HG03575 (cell line): ENCODE measurements at regions not wholly inside any gene's neighbourhood (a gene's known extent, or its start where the extent isn't known, plus 50 kb on each side); places are given as distances from the start of the nearest gene placed in this dataset.
"Not testable (repeated sequence)": the region's sequence is repeated elsewhere in the genome, so short reads cannot be mapped to it uniquely, and the experiment has no call there.

Experiments
- ATAC-seq: cut with Tn5 transposase; IDR thresholded peaks from one replicate; pipeline ENCODE4 v1.9.1; 2021; ENCODE audit not compliant: unreplicated experiment, insufficient number of reproducible peaks, low FRiP score; ENCODE audit errors: extremely low read depth

GRCh38 chr19:28076628-28077027, 1136.3 kb downstream of the UQCRFS1 start:
- ATAC-seq = no peak

GRCh38 chr19:28075229-28075628, 1137.7 kb downstream of the UQCRFS1 start:
- no peak for ATAC-seq

GRCh38 chr19:28074773-28075172, 1138.2 kb downstream of the UQCRFS1 start:
- no peak for ATAC-seq

GRCh38 chr19:28067882-28068281, 1145.1 kb downstream of the UQCRFS1 start:
- ATAC-seq = no peak

- no peak for ATAC-seq
Observed at GRCh38 chr19:28066988-28067387, 1146.0 kb downstream of the UQCRFS1 start.

GRCh38 chr19:28066161-28066560, 1146.8 kb downstream of the UQCRFS1 start:
- no peak for ATAC-seq

GRCh38 chr19:28065026-28065425, 1147.9 kb downstream of the UQCRFS1 start:
- no peak for ATAC-seq

GRCh38 chr19:28063702-28064101, 1149.2 kb downstream of the UQCRFS1 start:
- ATAC-seq = no peak

- ATAC-seq = no peak
Observed at GRCh38 chr19:28061111-28061510, 1151.8 kb downstream of the UQCRFS1 start.

GRCh38 chr19:28057026-28057425, 1155.9 kb downstream of the UQCRFS1 start:
- not testable (repeated sequence) for ATAC-seq

GRCh38 chr19:28051047-28051446, 1161.9 kb downstream of the UQCRFS1 start:
- no peak for ATAC-seq

- no peak for ATAC-seq
Observed at GRCh38 chr19:28049875-28050274, 1163.1 kb downstream of the UQCRFS1 start.

GRCh38 chr19:28046932-28047331, 1166.0 kb downstream of the UQCRFS1 start:
- no peak for ATAC-seq

GRCh38 chr19:28045621-28046020, 1167.3 kb downstream of the UQCRFS1 start:
- no peak for ATAC-seq

GRCh38 chr19:28044477-28044876, 1168.5 kb downstream of the UQCRFS1 start:
- no peak for ATAC-seq

- ATAC-seq = no peak
Observed at GRCh38 chr19:28042516-28042915, 1170.4 kb downstream of the UQCRFS1 start.

GRCh38 chr19:28039677-28040381, 1173.1 kb downstream of the UQCRFS1 start:
- ATAC-seq = no peak

- ATAC-seq = no peak
Observed at GRCh38 chr19:28037186-28037585, 1175.8 kb downstream of the UQCRFS1 start.

- ATAC-seq = no peak
Observed at GRCh38 chr19:28036486-28036885, 1176.5 kb downstream of the UQCRFS1 start.

GRCh38 chr19:28034936-28035335, 1178.0 kb downstream of the UQCRFS1 start:
- ATAC-seq = no peak

- ATAC-seq = no peak
Observed at GRCh38 chr19:28028881-28029444, 1184.0 kb downstream of the UQCRFS1 start.
